ENCODE measurements at regions not wholly inside any gene's neighbourhood (a gene's known extent, or its start where the extent isn't known, plus 50 kb on each side); places are given as distances from the start of the nearest gene placed in this dataset.

DNA sequence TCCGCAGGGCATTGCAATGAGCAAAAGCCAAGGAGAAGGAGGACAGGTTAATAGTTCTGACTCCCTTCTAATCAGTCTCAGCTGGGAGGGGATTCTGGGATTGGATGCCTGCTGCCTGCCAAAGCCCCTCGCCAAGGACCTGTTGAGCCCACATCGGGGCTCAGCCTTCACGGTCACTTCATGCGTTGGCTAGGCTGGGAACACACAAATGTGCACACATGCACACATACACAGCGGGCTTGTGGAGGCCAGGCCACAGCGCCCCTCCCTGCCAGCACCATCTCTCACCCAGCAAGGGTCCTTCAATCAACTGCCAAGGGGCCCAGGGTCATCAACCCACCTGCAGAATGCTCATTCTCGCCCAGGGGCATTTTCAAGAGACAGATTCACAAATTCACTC is 113.9 kb downstream of the C5orf15 start:
- TF ChIP-seq POLR2AphosphoS5 (IDR thresholded peaks at IDR 0.05; ENCODE audit: borderline replicate concordance, low read depth, low read length) (no peak), EZH2 (IDR thresholded peaks at IDR 0.05) (no peak)
